H7 (cell line): ENCODE measurements at regions not wholly inside any gene's neighbourhood (a gene's known extent, or its start where the extent isn't known, plus 50 kb on each side); places are given as distances from the start of the nearest gene placed in this dataset.

Source experiments
- DNase-seq: peaks from one replicate; pipeline ENCODE4 v3.0.0; 2012
- H3K27me3 ChIP-seq: 2 replicates; pipeline ENCODE4 v1.6.0; 2011; ENCODE audit warnings: mild to moderate bottlenecking, low read length; ENCODE audit not compliant: control insufficient read depth, insufficient read depth
- H3K36me3 ChIP-seq: replicated peaks from 2 replicates; pipeline ENCODE4 v1.5.1; 2011; ENCODE audit warnings: low read length; ENCODE audit not compliant: control insufficient read depth, insufficient read depth
- H3K4me3 ChIP-seq: 2 replicates; pipeline ENCODE4 v1.5.1; 2011; ENCODE audit warnings: low read depth, mild to moderate bottlenecking, control low read depth, low read length, moderate library complexity; ENCODE audit not compliant: insufficient read depth

DNA sequence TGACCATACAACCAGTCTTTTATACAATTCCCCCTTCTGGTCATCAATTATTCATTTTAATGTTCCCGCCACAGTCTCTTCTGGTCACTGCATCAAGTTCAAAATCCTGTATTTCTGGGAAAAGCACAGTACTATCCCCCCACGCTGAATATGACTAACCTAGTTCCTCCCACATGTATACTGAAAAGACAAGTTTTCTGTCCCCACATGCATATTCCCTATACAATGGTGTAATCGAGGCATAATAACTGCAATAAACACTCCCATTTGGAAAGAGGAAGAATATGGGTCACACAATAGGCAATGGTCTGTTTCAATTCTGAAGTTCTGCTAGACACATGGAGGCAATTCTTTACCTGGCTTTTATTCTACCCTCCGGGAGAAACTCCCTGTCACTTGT is 344.9 kb downstream of the EFNA5 start:
- Histone ChIP-seq H3K36me3 (no peaks in the 10 kb centered on the region), H3K4me3 (no peak overlapping the region), H3K27me3 (no peaks in the 10 kb centered on the region)
- no peak for DNase-seq

GRCh38 chr5:107324809-107325208 is 345.9 kb downstream of the EFNA5 start:
- H3K36me3 ChIP-seq = no peaks in the 10 kb centered on the region
- no peak for DNase-seq
- H3K27me3 ChIP-seq = no peaks in the 10 kb centered on the region
- H3K4me3 ChIP-seq = no peak overlapping the region

- Histone ChIP-seq H3K36me3 (no peaks in the 10 kb centered on the region), H3K27me3 (no peaks in the 10 kb centered on the region), H3K4me3 (no peak overlapping the region)
- no peak for DNase-seq
These were observed 346.7 kb downstream of the EFNA5 start for GRCh38 chr5:107324071-107324470.

GRCh38 chr5:107323536-107323935 is 347.2 kb downstream of the EFNA5 start:
- no peak overlapping the region for H3K4me3 ChIP-seq
- no peaks in the 10 kb centered on the region for H3K36me3 ChIP-seq
- no peak for DNase-seq
- no peaks in the 10 kb centered on the region for H3K27me3 ChIP-seq

DNA sequence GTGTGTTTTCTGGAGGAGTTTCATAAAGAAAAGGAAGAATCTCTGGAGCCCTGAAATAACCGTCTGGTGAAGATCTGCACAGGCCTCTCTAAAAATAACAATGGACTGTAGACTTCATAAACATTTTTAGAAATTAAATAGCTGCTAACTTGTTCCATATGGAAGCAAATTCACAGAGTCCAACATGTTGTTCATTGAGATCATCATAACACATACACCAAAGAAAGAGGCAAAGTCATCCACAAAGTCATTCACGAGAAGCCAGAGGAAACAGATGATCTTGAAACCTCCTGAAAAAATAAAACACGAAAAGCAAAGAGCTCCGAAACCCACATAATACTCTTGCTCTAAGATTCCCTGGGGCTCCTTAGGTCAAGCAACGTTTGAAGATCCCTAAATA is 347.8 kb downstream of the EFNA5 start:
- no peak overlapping the region for H3K4me3 ChIP-seq
- no peak for DNase-seq
- H3K36me3 ChIP-seq = no peaks in the 10 kb centered on the region
- no peaks in the 10 kb centered on the region for H3K27me3 ChIP-seq

GRCh38 chr5:107321906-107322305 is 348.8 kb downstream of the EFNA5 start:
- Histone ChIP-seq H3K4me3 (no peak overlapping the region), H3K27me3 (no peaks in the 10 kb centered on the region), H3K36me3 (no peaks in the 10 kb centered on the region)
- no peak for DNase-seq

DNA sequence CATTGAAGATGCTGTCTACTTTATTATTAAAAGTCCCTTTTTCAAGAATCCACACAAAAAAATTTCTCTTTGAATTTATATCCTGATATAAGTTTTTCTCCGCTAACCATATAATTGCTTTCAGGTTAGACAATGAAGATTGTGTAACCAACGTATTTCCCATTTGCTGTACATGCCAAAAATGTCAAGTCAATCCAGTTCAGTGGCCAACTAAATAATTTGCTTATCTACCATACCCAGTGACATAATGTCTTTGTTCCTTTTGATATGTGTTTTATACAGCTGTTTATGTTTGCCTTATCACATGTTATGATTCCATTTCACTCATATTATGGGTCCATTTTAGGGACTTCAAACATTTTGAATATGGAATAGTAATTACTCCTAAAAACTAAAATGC is 349.9 kb downstream of the EFNA5 start:
- DNase-seq = no peak
- Histone ChIP-seq H3K27me3 (no peaks in the 10 kb centered on the region), H3K4me3 (no peak overlapping the region), H3K36me3 (no peaks in the 10 kb centered on the region)

DNA sequence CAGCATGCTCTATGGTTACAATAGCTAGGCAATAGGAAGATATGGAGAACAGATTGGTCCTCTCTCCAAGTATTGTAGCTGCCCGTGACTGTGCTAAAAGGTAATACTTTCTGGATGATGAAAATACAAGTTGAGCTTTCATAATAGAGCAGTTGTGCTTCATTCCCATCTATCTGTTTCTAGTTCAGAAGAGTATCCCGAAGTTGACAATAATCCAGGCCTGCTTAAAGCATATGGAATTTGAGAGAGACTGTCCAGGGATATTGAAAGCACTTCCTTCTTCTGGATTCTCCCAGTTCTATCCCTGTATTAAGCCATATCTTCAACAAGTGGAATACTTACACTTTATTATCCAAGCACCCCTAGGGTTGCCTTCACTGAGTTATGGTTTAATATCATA is 350.4 kb downstream of the EFNA5 start:
- Histone ChIP-seq H3K4me3 (no peak overlapping the region), H3K27me3 (no peaks in the 10 kb centered on the region), H3K36me3 (no peaks in the 10 kb centered on the region)
- DNase-seq = no peak

DNA sequence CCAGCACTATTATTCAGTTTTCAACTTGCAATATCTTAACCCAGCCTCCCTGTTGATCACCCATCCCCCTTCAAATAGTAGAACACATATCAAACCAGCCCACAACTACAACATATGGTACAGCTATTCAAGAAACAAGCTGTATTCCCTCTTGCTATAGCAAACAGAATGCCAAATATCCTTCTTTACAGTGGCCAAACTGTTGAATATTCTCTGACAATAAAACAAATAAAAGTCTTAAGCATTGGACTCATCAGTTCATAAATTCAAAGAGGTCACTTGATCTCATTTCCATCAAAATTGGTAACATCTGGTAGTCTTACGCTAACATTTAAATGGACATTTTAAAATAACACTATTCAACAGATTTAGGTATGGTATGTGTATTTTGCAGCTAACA is 350.8 kb downstream of the EFNA5 start:
- Histone ChIP-seq H3K27me3 (no peaks in the 10 kb centered on the region), H3K4me3 (no peak overlapping the region), H3K36me3 (no peaks in the 10 kb centered on the region)
- no peak for DNase-seq

- Histone ChIP-seq H3K27me3 (no peaks in the 10 kb centered on the region), H3K36me3 (no peaks in the 10 kb centered on the region), H3K4me3 (no peak overlapping the region)
- no peak for DNase-seq
These were observed 356.4 kb downstream of the EFNA5 start for GRCh38 chr5:107314330-107314729.

DNA sequence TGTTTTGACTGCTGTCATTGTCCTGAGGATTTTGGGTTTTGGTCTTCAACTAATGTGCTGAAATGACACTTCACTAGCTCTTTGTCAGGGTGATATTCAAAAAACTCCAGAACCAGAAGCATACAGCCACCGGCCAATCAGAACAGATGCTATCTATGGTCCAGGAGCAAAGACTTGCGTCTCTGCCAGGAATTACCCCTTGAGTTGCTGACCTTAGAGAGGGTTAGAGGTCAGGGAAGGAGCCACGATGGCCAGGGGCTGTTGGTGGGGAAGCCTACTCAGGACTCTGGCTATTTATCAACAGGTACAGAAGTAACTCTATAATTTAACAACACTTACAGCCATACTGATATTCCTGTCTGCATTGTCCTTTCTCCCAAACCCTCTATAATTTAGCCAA is 356.8 kb downstream of the EFNA5 start:
- Histone ChIP-seq H3K4me3 (no peak overlapping the region), H3K36me3 (no peaks in the 10 kb centered on the region), H3K27me3 (no peaks in the 10 kb centered on the region)
- no peak for DNase-seq

GRCh38 chr5:107313098-107313497 is 357.6 kb downstream of the EFNA5 start:
- Histone ChIP-seq H3K27me3 (no peaks in the 10 kb centered on the region), H3K4me3 (no peak overlapping the region), H3K36me3 (no peaks in the 10 kb centered on the region)
- no peak for DNase-seq

DNA sequence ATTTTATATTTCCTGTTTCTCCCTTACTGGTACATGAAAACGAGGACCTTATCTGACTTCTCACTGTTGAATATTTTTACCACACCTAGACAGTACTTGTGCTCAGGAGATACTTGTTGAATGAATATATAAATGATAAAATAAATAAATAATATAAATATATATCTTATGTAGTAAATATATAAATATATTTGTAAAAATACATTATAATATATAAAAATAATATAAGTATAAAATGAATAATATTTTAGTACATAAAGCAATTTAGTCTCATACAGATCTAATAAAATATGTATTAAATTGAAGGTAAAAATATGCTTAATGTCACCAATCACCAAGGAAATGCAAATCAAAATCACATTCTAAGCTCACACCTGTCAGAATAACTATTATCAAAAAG is 360.6 kb downstream of the EFNA5 start:
- H3K36me3 ChIP-seq = no peaks in the 10 kb centered on the region
- H3K27me3 ChIP-seq = no peaks in the 10 kb centered on the region
- H3K4me3 ChIP-seq = no peak overlapping the region
- DNase-seq = no peak

GRCh38 chr5:107306594-107306993 is 364.1 kb downstream of the EFNA5 start:
- H3K27me3 ChIP-seq = no peaks in the 10 kb centered on the region
- no peaks in the 10 kb centered on the region for H3K36me3 ChIP-seq
- no peak for DNase-seq
- no peak overlapping the region for H3K4me3 ChIP-seq

DNA sequence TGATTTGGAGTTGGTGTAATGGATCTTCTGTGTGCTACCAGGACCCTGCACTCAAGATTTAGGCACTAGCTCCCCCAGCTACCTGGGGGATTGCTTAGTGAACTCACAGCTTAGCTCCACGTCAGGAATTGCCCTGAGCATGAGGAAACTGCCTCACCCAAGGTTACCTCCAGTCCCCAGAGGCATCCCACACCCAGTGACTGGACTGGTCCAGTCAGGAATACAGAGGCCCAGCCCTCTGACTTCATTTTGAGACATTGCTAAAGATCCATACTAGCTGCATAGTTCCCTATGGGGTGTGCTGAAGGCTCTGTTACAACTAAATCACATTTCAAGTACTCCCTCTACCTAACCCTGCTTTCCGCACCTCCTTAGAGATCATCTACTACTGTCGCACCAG is 364.7 kb downstream of the EFNA5 start:
- H3K36me3 ChIP-seq = no peaks in the 10 kb centered on the region
- no peak for DNase-seq
- H3K27me3 ChIP-seq = no peaks in the 10 kb centered on the region
- no peak overlapping the region for H3K4me3 ChIP-seq

GRCh38 chr5:107304684-107305083 is 366.1 kb downstream of the EFNA5 start:
- no peaks in the 10 kb centered on the region for H3K36me3 ChIP-seq
- H3K4me3 ChIP-seq = no peak overlapping the region
- no peak for DNase-seq
- H3K27me3 ChIP-seq = no peaks in the 10 kb centered on the region
